WTC11 (cell line): ENCODE measurements at regions not wholly inside any gene's neighbourhood (a gene's known extent, or its start where the extent isn't known, plus 50 kb on each side); places are given as distances from the start of the nearest gene placed in this dataset.

Experiments used
- ATF6 ChIP-seq: sonication (generic); formaldehyde crosslinking; IDR thresholded peaks from 2 replicates; pipeline ENCODE4 v1.8.1; 2023; ENCODE audit warnings: mild to moderate bottlenecking, missing genetic modification reagents
- CDX4 ChIP-seq: fragments of 250-450 bp; sonication (Bioruptor Pico); IDR thresholded peaks from 2 replicates; pipeline ENCODE4 v1.9.0; 2021; ENCODE audit warnings: moderate library complexity, mild to moderate bottlenecking, inconsistent platforms, borderline replicate concordance
- CTCF ChIP-seq: fragments of 200-600 bp; IDR thresholded peaks from 2 replicates; pipeline ENCODE4 v1.8.0; 2022; ENCODE audit warnings: antibody characterized with exemption
- ERG ChIP-seq: fragments of 250-450 bp; sonication (Bioruptor Pico); IDR thresholded peaks from 2 replicates; pipeline ENCODE4 v1.8.0; 2021; ENCODE audit warnings: mild to moderate bottlenecking
- ETV6 ChIP-seq: sonication (generic); formaldehyde crosslinking; IDR thresholded peaks from 2 replicates; pipeline ENCODE4 v1.8.1; 2022; ENCODE audit warnings: mild to moderate bottlenecking, missing genetic modification reagents
- FOXP4 ChIP-seq: sonication (generic); formaldehyde crosslinking; IDR thresholded peaks from 2 replicates; pipeline ENCODE4 v1.8.0; 2022; ENCODE audit warnings: mild to moderate bottlenecking, missing genetic modification reagents
- JUN ChIP-seq: sonication (generic); formaldehyde crosslinking; IDR thresholded peaks from 2 replicates; pipeline ENCODE4 v1.8.0; 2023; ENCODE audit warnings: mild to moderate bottlenecking, missing genetic modification reagents
- MXD4 ChIP-seq: fragments of 250-450 bp; sonication (Bioruptor Pico); IDR thresholded peaks from 2 replicates; pipeline ENCODE4 v1.8.0; 2021; ENCODE audit warnings: mild to moderate bottlenecking, moderate library complexity, borderline replicate concordance
- NFYB ChIP-seq: sonication (generic); formaldehyde crosslinking; conservative IDR thresholded peaks from 2 replicates; pipeline ENCODE4 v1.8.0; 2022; ENCODE audit warnings: low read depth, missing genetic modification reagents
- PREB ChIP-seq: sonication (generic); formaldehyde crosslinking; IDR thresholded peaks from 2 replicates; pipeline ENCODE4 v1.8.1; 2022; ENCODE audit warnings: mild to moderate bottlenecking, missing genetic modification reagents, moderate library complexity, borderline replicate concordance
- RELA ChIP-seq: sonication (generic); formaldehyde crosslinking; IDR thresholded peaks from 2 replicates; pipeline ENCODE4 v1.8.1; 2022; ENCODE audit warnings: missing genetic modification reagents, mild to moderate bottlenecking, borderline replicate concordance
- SP1 ChIP-seq: sonication (generic); formaldehyde crosslinking; conservative IDR thresholded peaks from 2 replicates; pipeline ENCODE4 v1.8.1; 2022; ENCODE audit warnings: missing genetic modification reagents
- ZMAT4 ChIP-seq: fragments of 250-450 bp; sonication (Bioruptor Pico); IDR thresholded peaks from 2 replicates; pipeline ENCODE4 v1.9.0; 2021; ENCODE audit warnings: mild to moderate bottlenecking
- ZNF263 ChIP-seq: sonication (generic); formaldehyde crosslinking; IDR thresholded peaks from 2 replicates; pipeline ENCODE4 v1.8.1; 2022; ENCODE audit warnings: low read depth, mild to moderate bottlenecking, moderate library complexity, missing genetic modification reagents

GRCh38 chr5:28648108-28648507, 1609.7 kb upstream of the CDH9 start:
- TF ChIP-seq CTCF: no peak
- TF ChIP-seq MXD4 (CRISPR knock-in tag): no peak
- TF ChIP-seq FOXP4 (CRISPR knock-in tag): no peak
- TF ChIP-seq JUN (CRISPR knock-in tag): no peak
- no peak for TF ChIP-seq CDX4 (CRISPR knock-in tag)
- no peak for TF ChIP-seq SP1
- no peak for TF ChIP-seq NFYB (CRISPR knock-in tag)
- TF ChIP-seq ZMAT4 (CRISPR knock-in tag): no peak
- TF ChIP-seq ZNF263: no peak
- TF ChIP-seq ETV6 (CRISPR knock-in tag): no peak
- no peak for TF ChIP-seq ATF6
- no peak for TF ChIP-seq PREB (CRISPR knock-in tag)
- no peak for TF ChIP-seq RELA (CRISPR knock-in tag)
- TF ChIP-seq ERG (CRISPR knock-in tag): no peak
